Epithelial cell of esophagus (primary cell): ENCODE measurements at regions not wholly inside any gene's neighbourhood (a gene's known extent, or its start where the extent isn't known, plus 50 kb on each side); places are given as distances from the start of the nearest gene placed in this dataset.

Source experiments
- DNase-seq: peaks from one replicate; pipeline ENCODE4 v3.0.0; 2010; ENCODE audit warnings: low read depth
- H3K4me3 ChIP-seq: 2 replicates; pipeline ENCODE4 v1.5.1; 2011; ENCODE audit warnings: mild to moderate bottlenecking, low read length, control low read depth
- CTCF ChIP-seq: IDR thresholded peaks from 2 replicates; pipeline ENCODE4 v1.5.1; 2011; ENCODE audit warnings: low read depth, mild to moderate bottlenecking, low read length, control low read depth, inconsistent platforms; ENCODE audit not compliant: insufficient read depth; ENCODE audit errors: missing control alignments

- no peak for DNase-seq
- no peak for TF ChIP-seq CTCF
- H3K4me3 ChIP-seq, result no peak overlapping the region
These were observed 84.0 kb downstream of the SEC61B start for GRCh38 chr9:99305820-99306811.

GRCh38 chr9:99307851-99308250, 85.8 kb downstream of the SEC61B start:
- no peak overlapping the region for H3K4me3 ChIP-seq
- TF ChIP-seq CTCF, result no peak
- DNase-seq, result peak; percentile 55

- H3K4me3 ChIP-seq, result no peak overlapping the region
- DNase-seq, result no peak
- TF ChIP-seq CTCF, result no peak
These were observed 87.3 kb downstream of the SEC61B start for GRCh38 chr9:99309141-99309939.

GRCh38 chr9:99312736-99313135, 90.7 kb downstream of the SEC61B start:
- TF ChIP-seq CTCF, result no peak
- peak; percentile 53 for DNase-seq
- no peak overlapping the region for H3K4me3 ChIP-seq

- TF ChIP-seq CTCF, result no peak
- no peak overlapping the region for H3K4me3 ChIP-seq
- no peak for DNase-seq
These were observed 97.0 kb downstream of the SEC61B start for GRCh38 chr9:99319048-99319447.

GRCh38 chr9:99322299-99322698, 100.2 kb downstream of the SEC61B start:
- DNase-seq, result no peak
- TF ChIP-seq CTCF, result no peak
- no peak overlapping the region for H3K4me3 ChIP-seq
